ENCODE measurements at regions not wholly inside any gene's neighbourhood (a gene's known extent, or its start where the extent isn't known, plus 50 kb on each side); places are given as distances from the start of the nearest gene placed in this dataset.
A peak's percentile ranks its signal among the peaks of the same experiment; 100 is the strongest.

- no peaks in the 10 kb centered on the region for H3K27me3 ChIP-seq
- H3K9me3 ChIP-seq, result no peaks in the 10 kb centered on the region
- no peaks in the 10 kb centered on the region for H3K4me1 ChIP-seq
- 83 to 100% methylated on average over 1 to 3 of the region's 3 CpGs for WGBS, 2 donors (ENCODE audit: low coverage in 1 of 2)
- intact Hi-C loops (cut with DNase I; ENCODE audit: low total_unique reads), result no loop called here
- DNase-seq, result no peak
- H3K36me3 ChIP-seq, result no peaks in the 10 kb centered on the region
- H3K27ac ChIP-seq, result no peak overlapping the region
- H3K4me3 ChIP-seq, result no peak overlapping the region
- TF ChIP-seq EP300 (IDR thresholded peaks at IDR 0.05; ENCODE audit: low read depth) (no peak), POLR2A (IDR thresholded peaks at IDR 0.05) (no peak), POLR2AphosphoS5 (IDR thresholded peaks at IDR 0.05) (no peak), CTCF (IDR thresholded peaks at IDR 0.05) (no peak)
- in situ Hi-C loops (cut with MboI; ENCODE audit: low pct_ligation_motif_present in 1 of 4, low pct_unique_long_range_greater_than_20kb in 1 of 4, low sequenced_read_pairs in 3 of 4), result no loop called here
Observed at GRCh38 chr16:73565925-73566324, 518.0 kb upstream of the ZFHX3 start.

- Histone ChIP-seq H3K9me3 (no peaks in the 10 kb centered on the region), H3K4me1 (no peaks in the 10 kb centered on the region), H3K27me3 (no peaks in the 10 kb centered on the region), H3K27ac (no peak overlapping the region), H3K36me3 (no peaks in the 10 kb centered on the region), H3K4me3 (no peak overlapping the region)
- intact Hi-C loops (cut with DNase I; ENCODE audit: low total_unique reads), result no loop called here
- in situ Hi-C loops (cut with MboI; ENCODE audit: low pct_ligation_motif_present in 1 of 4, low pct_unique_long_range_greater_than_20kb in 1 of 4, low sequenced_read_pairs in 3 of 4), result no loop called here
- peak in 1 of 5 experiments; percentile 15 for TF ChIP-seq CTCF (IDR thresholded peaks at IDR 0.05)
- no peak for TF ChIP-seq POLR2AphosphoS5 (IDR thresholded peaks at IDR 0.05)
- WGBS, 2 donors (ENCODE audit: low coverage in 1 of 2), result 48 to 70% methylated on average over 7 of the region's 7 CpGs
- no peak for DNase-seq
Observed at GRCh38 chr16:73565263-73565662, 517.3 kb upstream of the ZFHX3 start.

- Histone ChIP-seq H3K27ac (no peak overlapping the region), H3K27me3 (no peaks in the 10 kb centered on the region), H3K4me3 (no peak overlapping the region), H3K36me3 (no peaks in the 10 kb centered on the region), H3K4me1 (no peaks in the 10 kb centered on the region), H3K9me3 (no peaks in the 10 kb centered on the region)
- in situ Hi-C loops (cut with MboI; ENCODE audit: low pct_ligation_motif_present in 1 of 4, low pct_unique_long_range_greater_than_20kb in 1 of 4, low sequenced_read_pairs in 3 of 4) (no loop called here), intact Hi-C loops (cut with DNase I; ENCODE audit: low total_unique reads) (no loop called here)
- 85 to 93% methylated on average over 3 of the region's 3 CpGs for WGBS, 2 donors (ENCODE audit: low coverage in 1 of 2)
- DNase-seq, result no peak
- no peak for TF ChIP-seq POLR2A (IDR thresholded peaks at IDR 0.05)
- no peak for TF ChIP-seq EP300 (IDR thresholded peaks at IDR 0.05; ENCODE audit: low read depth)
- TF ChIP-seq POLR2AphosphoS5 (IDR thresholded peaks at IDR 0.05), result no peak
- no peak for TF ChIP-seq CTCF (IDR thresholded peaks at IDR 0.05)
Observed at GRCh38 chr16:73563709-73564108, 515.8 kb upstream of the ZFHX3 start.

- no peaks in the 10 kb centered on the region for H3K27me3 ChIP-seq
- H3K27ac ChIP-seq, result no peak overlapping the region
- H3K4me3 ChIP-seq, result no peak overlapping the region
- TF ChIP-seq POLR2A (IDR thresholded peaks at IDR 0.05), result no peak
- TF ChIP-seq EP300 (IDR thresholded peaks at IDR 0.05; ENCODE audit: low read depth), result no peak
- no peak for TF ChIP-seq CTCF (IDR thresholded peaks at IDR 0.05)
- TF ChIP-seq POLR2AphosphoS5 (IDR thresholded peaks at IDR 0.05), result no peak
- H3K36me3 ChIP-seq, result no peaks in the 10 kb centered on the region
- no peaks in the 10 kb centered on the region for H3K4me1 ChIP-seq
- intact Hi-C loops (cut with DNase I; ENCODE audit: low total_unique reads), result no loop called here
- H3K9me3 ChIP-seq, result no peaks in the 10 kb centered on the region
- no peak for DNase-seq
- 53 to 60% methylated on average over 2 to 7 of the region's 7 CpGs for WGBS, 2 donors (ENCODE audit: low coverage in 1 of 2)
- in situ Hi-C loops (cut with MboI; ENCODE audit: low pct_ligation_motif_present in 1 of 4, low pct_unique_long_range_greater_than_20kb in 1 of 4, low sequenced_read_pairs in 3 of 4), result no loop called here
Observed at GRCh38 chr16:73560497-73560896, 512.6 kb upstream of the ZFHX3 start.
